HFF-Myc (cell line): ENCODE measurements at regions not wholly inside any gene's neighbourhood (a gene's known extent, or its start where the extent isn't known, plus 50 kb on each side); places are given as distances from the start of the nearest gene placed in this dataset.

Source experiments
- DNase-seq: peaks from one replicate; pipeline ENCODE4 v3.0.0-alpha.2; 2011; ENCODE audit warnings: low read depth; ENCODE audit errors: extremely low read depth
- H3K4me3 ChIP-seq: replicated peaks from 2 replicates; pipeline ENCODE4 v1.5.1; 2011; ENCODE audit warnings: low read depth, mild to moderate bottlenecking, control low read depth, low read length
- TF ChIP-seq, protein P1 (sequence below): IDR thresholded peaks from 2 replicates; pipeline ENCODE4 v1.5.1; 2012; ENCODE audit warnings: mild to moderate bottlenecking, low read depth, low read length, control low read depth; ENCODE audit errors: missing control alignments

DNA sequence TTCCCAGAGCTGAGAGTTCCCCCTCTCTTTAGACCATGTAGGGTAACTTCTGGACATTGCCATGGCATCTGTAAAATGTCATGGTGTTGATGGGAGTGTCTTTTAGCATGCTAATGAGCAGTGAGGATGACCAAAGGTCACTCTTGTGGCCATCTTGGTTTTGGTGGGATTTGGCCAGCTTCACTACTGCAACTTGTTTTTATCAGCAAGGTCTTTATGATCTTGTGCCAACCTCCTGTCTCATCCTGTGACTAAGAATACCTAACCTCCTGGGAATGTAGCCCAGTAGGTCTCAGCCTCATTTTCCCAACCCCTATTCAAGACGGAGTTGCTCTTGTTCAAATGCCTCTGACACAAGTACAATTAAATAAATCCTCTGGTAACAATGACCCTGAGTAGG, 244.4 kb downstream of the NEDD1 start:
- H3K4me3 ChIP-seq, result no peak overlapping the region
- no peak for DNase-seq
- TF ChIP-seq, protein P1, sequence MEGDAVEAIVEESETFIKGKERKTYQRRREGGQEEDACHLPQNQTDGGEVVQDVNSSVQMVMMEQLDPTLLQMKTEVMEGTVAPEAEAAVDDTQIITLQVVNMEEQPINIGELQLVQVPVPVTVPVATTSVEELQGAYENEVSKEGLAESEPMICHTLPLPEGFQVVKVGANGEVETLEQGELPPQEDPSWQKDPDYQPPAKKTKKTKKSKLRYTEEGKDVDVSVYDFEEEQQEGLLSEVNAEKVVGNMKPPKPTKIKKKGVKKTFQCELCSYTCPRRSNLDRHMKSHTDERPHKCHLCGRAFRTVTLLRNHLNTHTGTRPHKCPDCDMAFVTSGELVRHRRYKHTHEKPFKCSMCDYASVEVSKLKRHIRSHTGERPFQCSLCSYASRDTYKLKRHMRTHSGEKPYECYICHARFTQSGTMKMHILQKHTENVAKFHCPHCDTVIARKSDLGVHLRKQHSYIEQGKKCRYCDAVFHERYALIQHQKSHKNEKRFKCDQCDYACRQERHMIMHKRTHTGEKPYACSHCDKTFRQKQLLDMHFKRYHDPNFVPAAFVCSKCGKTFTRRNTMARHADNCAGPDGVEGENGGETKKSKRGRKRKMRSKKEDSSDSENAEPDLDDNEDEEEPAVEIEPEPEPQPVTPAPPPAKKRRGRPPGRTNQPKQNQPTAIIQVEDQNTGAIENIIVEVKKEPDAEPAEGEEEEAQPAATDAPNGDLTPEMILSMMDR, result no peak

DNA sequence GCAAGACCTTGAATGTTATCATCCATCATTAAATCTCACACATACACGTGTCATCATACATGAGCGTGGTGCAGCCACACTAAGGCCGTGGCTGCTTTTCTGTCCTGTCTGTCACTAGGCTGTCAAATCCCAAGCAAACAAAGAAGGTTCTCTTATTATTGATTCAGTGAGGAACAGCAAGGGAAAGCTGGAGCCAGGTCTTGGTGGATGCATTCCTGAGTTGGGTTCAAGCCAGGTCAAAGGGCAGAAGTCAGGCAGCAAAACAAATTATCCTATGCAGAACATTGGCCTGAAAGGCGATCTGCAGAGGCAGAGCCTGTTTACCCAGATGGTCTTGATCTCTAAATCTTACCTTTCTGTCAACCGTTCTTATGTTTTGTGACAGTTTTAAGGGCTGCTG, 252.3 kb downstream of the NEDD1 start:
- TF ChIP-seq, protein P1, result no peak
- no peak for DNase-seq

DNA sequence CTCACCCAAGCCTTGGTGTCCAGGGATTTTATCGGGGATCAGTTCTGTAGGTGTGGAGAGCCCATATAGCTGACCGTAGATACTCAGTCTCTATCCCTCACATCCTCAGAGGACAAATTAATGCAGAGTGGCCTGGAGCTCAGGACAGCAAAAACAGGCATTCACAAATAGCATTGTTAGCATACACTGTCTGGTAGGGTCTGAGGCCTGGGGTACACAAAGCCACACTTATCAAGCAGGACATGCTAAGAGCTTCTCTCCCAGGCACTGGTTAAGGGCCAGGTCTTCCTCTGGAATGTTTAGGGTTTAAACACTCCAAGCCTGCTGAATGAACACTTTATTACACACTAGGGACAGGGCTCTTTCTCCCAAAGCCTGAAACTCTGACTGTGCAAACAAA, 253.2 kb downstream of the NEDD1 start:
- no peak overlapping the region for H3K4me3 ChIP-seq
- TF ChIP-seq, protein P1, result no peak
- DNase-seq, result no peak

More for the DNA sequence above, 252.3 kb downstream of the NEDD1 start:
- no peak overlapping the region for H3K4me3 ChIP-seq

DNA sequence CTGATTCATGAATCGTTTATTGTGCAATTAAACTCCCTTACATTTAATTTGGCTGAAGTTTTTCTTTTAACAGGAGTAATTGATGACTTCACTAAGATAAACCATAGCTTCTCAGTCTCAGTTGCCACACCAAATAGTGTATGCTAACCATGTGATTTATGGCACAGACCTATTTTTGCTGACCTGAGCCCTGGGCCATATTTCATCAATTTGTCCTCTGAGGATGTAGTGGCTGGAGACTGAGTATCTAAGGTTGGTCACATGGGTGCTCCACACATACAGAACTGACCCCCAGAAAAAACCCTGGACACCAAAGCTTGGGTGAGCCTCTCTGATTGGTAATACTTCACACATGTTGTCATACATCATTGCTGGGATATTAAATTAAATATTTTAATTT, 255.1 kb downstream of the NEDD1 start:
- no peak overlapping the region for H3K4me3 ChIP-seq
- TF ChIP-seq, protein P1, result no peak
- no peak for DNase-seq

DNA sequence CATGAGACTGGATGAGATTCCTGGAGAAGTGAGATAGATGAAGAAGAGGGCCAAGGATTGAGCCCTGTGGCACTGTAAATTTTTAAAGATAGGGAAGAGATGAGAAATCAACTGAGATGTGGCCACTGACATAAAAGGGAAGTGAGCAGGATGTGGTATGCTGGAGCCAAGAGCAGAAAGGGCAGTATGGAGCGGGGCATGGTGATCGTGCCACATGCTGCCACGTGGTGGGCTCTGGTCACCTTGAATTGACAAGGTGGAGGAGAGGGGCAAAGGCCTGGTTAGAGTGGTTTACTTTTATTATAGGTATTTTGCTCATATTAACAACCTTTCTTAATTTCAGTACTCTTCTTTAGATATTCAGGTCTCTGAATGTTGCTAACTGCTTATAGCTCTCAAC, 257.9 kb downstream of the NEDD1 start:
- no peak for DNase-seq
- TF ChIP-seq, protein P1, result no peak

DNA sequence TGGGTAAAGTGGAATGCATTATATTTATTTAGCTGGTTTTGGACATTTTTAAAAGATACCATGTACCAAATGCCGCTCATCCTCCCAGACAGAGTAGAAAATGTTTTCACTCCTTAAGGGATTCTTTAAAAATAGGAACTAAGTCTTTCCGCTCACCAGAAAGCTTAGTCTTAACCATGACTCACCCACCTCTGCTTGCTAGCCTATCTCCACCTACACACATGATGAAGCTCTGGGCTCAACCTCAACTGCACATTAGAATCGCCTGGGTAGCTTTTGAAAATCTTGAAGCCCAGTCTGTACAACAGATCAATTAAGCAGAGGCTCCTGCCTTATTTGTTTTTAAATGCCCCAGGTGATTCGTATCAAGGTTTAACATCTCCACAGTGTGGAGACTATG, 260.5 kb downstream of the NEDD1 start:
- H3K4me3 ChIP-seq, result no peak overlapping the region
- no peak for DNase-seq
- TF ChIP-seq, protein P1, result no peak

More for the DNA sequence above, 257.9 kb downstream of the NEDD1 start:
- H3K4me3 ChIP-seq, result no peak overlapping the region

DNA sequence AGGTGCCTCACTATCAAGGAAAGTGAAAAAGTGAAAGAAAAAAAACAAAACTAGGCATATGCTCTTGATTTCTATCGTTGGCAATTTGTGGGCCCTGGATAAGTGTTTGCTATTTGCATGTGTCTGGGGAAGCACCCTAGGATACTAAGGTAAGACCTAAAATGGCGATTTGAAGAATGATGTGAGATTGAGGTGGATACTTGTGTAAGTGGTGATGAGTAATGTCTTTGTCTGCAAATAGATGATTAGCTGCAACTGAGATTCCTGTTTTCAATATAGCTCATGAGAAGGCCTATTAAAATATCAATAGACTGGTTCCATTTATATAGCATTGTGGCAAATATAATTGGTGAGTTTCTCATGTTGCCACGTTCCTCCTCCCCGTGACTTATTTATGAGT, 261.7 kb downstream of the NEDD1 start:
- TF ChIP-seq, protein P1, result no peak
- no peak overlapping the region for H3K4me3 ChIP-seq
- DNase-seq, result no peak
